ENCODE measurements at regions not wholly inside any gene's neighbourhood (a gene's known extent, or its start where the extent isn't known, plus 50 kb on each side); places are given as distances from the start of the nearest gene placed in this dataset.

DNA sequence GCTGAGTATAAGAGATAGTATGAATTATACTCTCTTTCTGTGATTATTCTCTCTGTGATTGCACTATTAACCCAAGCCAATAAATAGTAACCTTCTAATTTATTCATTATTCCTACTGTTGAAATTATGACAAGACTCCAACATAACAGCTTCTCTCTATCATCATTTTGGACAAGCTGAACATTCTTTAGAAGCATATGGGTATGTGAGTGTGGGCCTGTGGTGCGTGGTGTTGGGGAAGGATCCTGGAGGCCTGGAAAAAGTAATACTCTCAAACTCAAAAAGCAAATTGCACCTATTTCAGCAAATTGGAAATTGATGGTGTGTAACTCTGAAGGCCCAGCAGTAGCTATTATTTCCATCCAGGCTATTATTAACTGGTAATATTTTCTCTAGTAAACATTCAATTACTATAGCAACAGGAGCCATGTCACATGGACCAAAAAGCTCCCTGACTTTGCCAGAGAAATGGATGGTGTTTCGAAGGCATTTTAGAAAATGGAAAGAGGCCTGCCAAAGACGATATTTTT is 502.8 kb downstream of the LTN1 start:
- no peak overlapping the region for H2BK15ac ChIP-seq (ENCODE audit: low read depth, poor library complexity, severe bottlenecking)
- H3K9ac ChIP-seq (ENCODE audit: low read length) = no peak overlapping the region
- H3K4me1 ChIP-seq (ENCODE audit: control insufficient read depth, insufficient read depth, low read depth, low read length) = no peaks in the 10 kb centered on the region
- H2AK5ac ChIP-seq (ENCODE audit: low read length, severe bottlenecking) = no peak overlapping the region
- H2BK12ac ChIP-seq (ENCODE audit: low read length in 2 of 2) = no peak overlapping the region
- no peak overlapping the region for H4K8ac ChIP-seq (ENCODE audit: low read length)
- H3K9me3 ChIP-seq (ENCODE audit: control insufficient read depth, low read length) = no peaks in the 10 kb centered on the region
- no peak overlapping the region for H3K27ac ChIP-seq (ENCODE audit: low read length, poor library complexity, severe bottlenecking)
- H3K4me3 ChIP-seq (ENCODE audit: insufficient read depth in 1 of 2, low read depth in 1 of 2, low read length in 2 of 2) = no peak overlapping the region
- H3K4ac ChIP-seq (ENCODE audit: low read depth in 1 of 2, low read length in 2 of 2) = no peak overlapping the region
- H2AFZ ChIP-seq (ENCODE audit: low read depth, low read length) = no peak overlapping the region
- no peak overlapping the region for H3K18ac ChIP-seq (ENCODE audit: low read depth in 1 of 2, low read length in 2 of 2)
- no peak overlapping the region for H3K14ac ChIP-seq (ENCODE audit: low read length in 2 of 2)
- no peak overlapping the region for H2BK120ac ChIP-seq (ENCODE audit: low read depth, low read length)
- H3K79me1 ChIP-seq (replicated peaks; ENCODE audit: low read length, poor library complexity, severe bottlenecking) = no peaks in the 10 kb centered on the region
- no peak overlapping the region for H2BK5ac ChIP-seq (ENCODE audit: low read depth, low read length, poor library complexity, severe bottlenecking)
- no peak for DNase-seq
- no peaks in the 10 kb centered on the region for H3K36me3 ChIP-seq (ENCODE audit: control insufficient read depth in 1 of 2, insufficient read depth in 2 of 2, low read depth in 1 of 2, low read length in 2 of 2)
- H4K91ac ChIP-seq (ENCODE audit: low read length) = no peak overlapping the region
- no peak overlapping the region for H3K23ac ChIP-seq (ENCODE audit: low read length in 2 of 2)
- no CpG with 5 or more reads among the region's 3 CpGs for WGBS
- no peak overlapping the region for H3K4me2 ChIP-seq (ENCODE audit: low read length, poor library complexity, severe bottlenecking)
- H3K27me3 ChIP-seq (ENCODE audit: control insufficient read depth in 1 of 2, insufficient read depth in 1 of 2, low read length in 2 of 2) = no peaks in the 10 kb centered on the region

DNA sequence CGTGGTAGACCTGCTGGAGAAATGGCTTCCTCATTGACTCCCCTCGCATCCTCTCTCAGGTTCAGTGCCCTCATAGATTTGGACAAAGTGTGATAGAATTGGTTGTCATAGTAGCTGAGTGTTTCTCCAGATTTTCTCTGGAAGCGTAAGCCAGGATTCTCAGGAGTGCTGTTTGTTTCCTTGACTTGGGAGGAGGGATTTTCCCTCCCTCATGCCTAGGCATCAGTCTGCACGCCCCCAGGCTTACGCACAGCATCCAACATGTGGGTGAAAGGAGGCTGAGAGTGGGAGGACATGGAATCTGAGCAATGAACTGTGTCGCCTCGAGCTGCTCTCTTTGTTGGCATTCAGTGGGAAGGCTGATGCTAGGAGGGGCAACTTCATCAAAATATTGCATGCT is 503.5 kb downstream of the LTN1 start:
- H3K18ac ChIP-seq (ENCODE audit: low read depth in 1 of 2, low read length in 2 of 2) = no peak overlapping the region
- no peak for DNase-seq
- no peak overlapping the region for H3K4me2 ChIP-seq (ENCODE audit: low read length, poor library complexity, severe bottlenecking)
- H3K23ac ChIP-seq (ENCODE audit: low read length in 2 of 2) = no peak overlapping the region
- peak overlapping the region; percentile 25 for H4K91ac ChIP-seq (ENCODE audit: low read length)
- WGBS = 75% methylated on average over 6 of the region's 7 CpGs
- no peak overlapping the region for H2BK5ac ChIP-seq (ENCODE audit: low read depth, low read length, poor library complexity, severe bottlenecking)
- no peak overlapping the region for H2AK5ac ChIP-seq (ENCODE audit: low read length, severe bottlenecking)
- no peaks in the 10 kb centered on the region for H3K79me1 ChIP-seq (replicated peaks; ENCODE audit: low read length, poor library complexity, severe bottlenecking)
- no peak overlapping the region for H3K4ac ChIP-seq (ENCODE audit: low read depth in 1 of 2, low read length in 2 of 2)
- no peak overlapping the region for H3K27ac ChIP-seq (ENCODE audit: low read length, poor library complexity, severe bottlenecking)
- no peak overlapping the region for H2BK12ac ChIP-seq (ENCODE audit: low read length in 2 of 2)
- H2BK15ac ChIP-seq (ENCODE audit: low read depth, poor library complexity, severe bottlenecking) = no peak overlapping the region
- H3K9ac ChIP-seq (ENCODE audit: low read length) = no peak overlapping the region
- H3K4me3 ChIP-seq (ENCODE audit: insufficient read depth in 1 of 2, low read depth in 1 of 2, low read length in 2 of 2) = no peak overlapping the region
- no peak overlapping the region for H2BK120ac ChIP-seq (ENCODE audit: low read depth, low read length)
- H3K36me3 ChIP-seq (ENCODE audit: control insufficient read depth in 1 of 2, insufficient read depth in 2 of 2, low read depth in 1 of 2, low read length in 2 of 2) = no peaks in the 10 kb centered on the region
- H2AFZ ChIP-seq (ENCODE audit: low read depth, low read length) = no peak overlapping the region
- no peaks in the 10 kb centered on the region for H3K4me1 ChIP-seq (ENCODE audit: control insufficient read depth, insufficient read depth, low read depth, low read length)
- H3K14ac ChIP-seq (ENCODE audit: low read length in 2 of 2) = peak overlapping the region in 1 of 2 experiments; percentile 18
- H3K27me3 ChIP-seq (ENCODE audit: control insufficient read depth in 1 of 2, insufficient read depth in 1 of 2, low read length in 2 of 2) = no peaks in the 10 kb centered on the region
- H3K9me3 ChIP-seq (ENCODE audit: control insufficient read depth, low read length) = no peaks in the 10 kb centered on the region
- H4K8ac ChIP-seq (ENCODE audit: low read length) = no peak overlapping the region

DNA sequence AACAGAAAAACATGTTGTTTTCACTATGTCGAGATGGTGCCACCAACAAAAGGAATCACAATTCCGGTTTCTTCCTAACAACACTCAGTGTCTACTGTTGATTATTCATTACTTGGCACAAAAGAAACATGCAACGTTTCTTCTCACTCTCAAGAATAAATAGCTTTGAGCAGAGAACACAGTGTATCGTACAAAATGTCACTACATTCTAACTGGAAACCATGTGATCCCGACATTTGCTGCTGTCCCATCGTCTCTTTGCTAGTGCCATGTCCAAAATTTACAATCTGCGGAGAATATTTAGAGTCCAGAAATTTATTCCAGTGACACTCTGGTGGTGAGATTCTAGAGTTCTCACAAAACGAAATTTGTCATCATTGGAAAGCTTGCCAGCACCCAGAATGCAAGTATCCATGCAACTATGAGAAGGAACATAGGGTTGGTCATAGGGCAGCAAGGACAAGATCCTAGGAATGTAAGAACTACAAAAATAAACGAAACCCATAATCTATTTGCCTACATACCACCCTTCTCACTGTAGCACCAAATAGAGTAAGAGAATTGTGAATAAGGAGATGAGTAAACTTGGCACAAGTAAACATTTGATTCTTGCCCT is 505.1 kb downstream of the LTN1 start:
- no peak overlapping the region for H3K4ac ChIP-seq (ENCODE audit: low read depth in 1 of 2, low read length in 2 of 2)
- H4K91ac ChIP-seq (ENCODE audit: low read length) = no peak overlapping the region
- H3K23ac ChIP-seq (ENCODE audit: low read length in 2 of 2) = no peak overlapping the region
- no peaks in the 10 kb centered on the region for H3K79me1 ChIP-seq (replicated peaks; ENCODE audit: low read length, poor library complexity, severe bottlenecking)
- no peak overlapping the region for H2BK12ac ChIP-seq (ENCODE audit: low read length in 2 of 2)
- H2BK120ac ChIP-seq (ENCODE audit: low read depth, low read length) = no peak overlapping the region
- no peak overlapping the region for H3K4me2 ChIP-seq (ENCODE audit: low read length, poor library complexity, severe bottlenecking)
- no peak for DNase-seq
- H2BK15ac ChIP-seq (ENCODE audit: low read depth, poor library complexity, severe bottlenecking) = no peak overlapping the region
- WGBS = 90% methylated on average over 8 of the region's 9 CpGs
- H4K8ac ChIP-seq (ENCODE audit: low read length) = no peak overlapping the region
- no peaks in the 10 kb centered on the region for H3K9me3 ChIP-seq (ENCODE audit: control insufficient read depth, low read length)
- H2BK5ac ChIP-seq (ENCODE audit: low read depth, low read length, poor library complexity, severe bottlenecking) = no peak overlapping the region
- H3K27me3 ChIP-seq (ENCODE audit: control insufficient read depth in 1 of 2, insufficient read depth in 1 of 2, low read length in 2 of 2) = no peaks in the 10 kb centered on the region
- no peak overlapping the region for H3K9ac ChIP-seq (ENCODE audit: low read length)
- H3K14ac ChIP-seq (ENCODE audit: low read length in 2 of 2) = no peak overlapping the region
- H2AK5ac ChIP-seq (ENCODE audit: low read length, severe bottlenecking) = no peak overlapping the region
- no peak overlapping the region for H3K18ac ChIP-seq (ENCODE audit: low read depth in 1 of 2, low read length in 2 of 2)
- H3K4me1 ChIP-seq (ENCODE audit: control insufficient read depth, insufficient read depth, low read depth, low read length) = no peaks in the 10 kb centered on the region
- H3K36me3 ChIP-seq (ENCODE audit: control insufficient read depth in 1 of 2, insufficient read depth in 2 of 2, low read depth in 1 of 2, low read length in 2 of 2) = no peaks in the 10 kb centered on the region
- H3K4me3 ChIP-seq (ENCODE audit: insufficient read depth in 1 of 2, low read depth in 1 of 2, low read length in 2 of 2) = no peak overlapping the region
- no peak overlapping the region for H2AFZ ChIP-seq (ENCODE audit: low read depth, low read length)
- H3K27ac ChIP-seq (ENCODE audit: low read length, poor library complexity, severe bottlenecking) = no peak overlapping the region

DNA sequence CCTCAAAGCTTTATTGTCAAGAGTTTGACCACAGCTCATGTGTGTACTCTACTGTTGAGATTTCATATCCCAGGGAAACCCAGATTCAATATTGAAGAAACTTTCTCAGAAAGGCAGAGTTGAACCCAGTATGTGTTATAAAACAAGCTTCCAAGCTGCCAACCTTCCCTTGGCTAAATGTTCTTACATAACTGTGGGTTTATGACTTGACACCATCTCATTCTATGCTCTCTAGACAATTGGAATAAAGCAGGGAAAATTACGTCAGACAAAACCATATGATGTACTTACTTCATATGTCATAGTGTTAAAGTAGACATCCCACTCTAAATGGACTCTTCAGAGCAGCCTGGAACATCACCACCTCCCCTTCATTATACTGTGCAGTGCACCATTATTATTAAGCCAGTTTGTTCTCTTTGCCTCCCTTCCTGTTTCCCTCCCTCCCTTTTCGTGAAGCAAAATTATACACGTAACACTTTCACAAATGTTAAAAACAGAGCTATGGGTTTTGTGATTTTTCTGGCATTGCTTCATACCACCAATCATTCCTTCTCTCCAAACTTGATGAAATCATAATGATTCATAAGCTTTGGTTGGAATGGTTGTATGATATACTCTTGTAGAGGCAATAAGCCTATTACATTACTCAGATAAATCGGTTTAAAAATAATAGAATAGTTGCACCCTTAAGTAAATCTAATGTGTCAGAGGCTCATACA is 507.2 kb downstream of the LTN1 start:
- Histone ChIP-seq H3K14ac (ENCODE audit: low read length in 2 of 2) (no peak overlapping the region), H2BK12ac (ENCODE audit: low read length in 2 of 2) (no peak overlapping the region), H4K8ac (ENCODE audit: low read length) (no peak overlapping the region), H3K4ac (ENCODE audit: low read depth in 1 of 2, low read length in 2 of 2) (no peak overlapping the region), H3K9me3 (ENCODE audit: control insufficient read depth, low read length) (no peaks in the 10 kb centered on the region), H4K91ac (ENCODE audit: low read length) (no peak overlapping the region), H2AK5ac (ENCODE audit: low read length, severe bottlenecking) (no peak overlapping the region), H3K27ac (ENCODE audit: low read length, poor library complexity, severe bottlenecking) (no peak overlapping the region), H3K4me2 (ENCODE audit: low read length, poor library complexity, severe bottlenecking) (no peak overlapping the region), H3K4me3 (ENCODE audit: insufficient read depth in 1 of 2, low read depth in 1 of 2, low read length in 2 of 2) (no peak overlapping the region), H2BK5ac (ENCODE audit: low read depth, low read length, poor library complexity, severe bottlenecking) (no peak overlapping the region), H3K79me1 (replicated peaks; ENCODE audit: low read length, poor library complexity, severe bottlenecking) (no peaks in the 10 kb centered on the region), H3K36me3 (ENCODE audit: control insufficient read depth in 1 of 2, insufficient read depth in 2 of 2, low read depth in 1 of 2, low read length in 2 of 2) (no peaks in the 10 kb centered on the region), H2BK120ac (ENCODE audit: low read depth, low read length) (no peak overlapping the region), H3K9ac (ENCODE audit: low read length) (peak overlapping the region; percentile 14), H3K18ac (ENCODE audit: low read depth in 1 of 2, low read length in 2 of 2) (no peak overlapping the region), H3K23ac (ENCODE audit: low read length in 2 of 2) (no peak overlapping the region), H2AFZ (ENCODE audit: low read depth, low read length) (no peak overlapping the region), H3K27me3 (ENCODE audit: control insufficient read depth in 1 of 2, insufficient read depth in 1 of 2, low read length in 2 of 2) (no peaks in the 10 kb centered on the region), H2BK15ac (ENCODE audit: low read depth, poor library complexity, severe bottlenecking) (no peak overlapping the region), H3K4me1 (ENCODE audit: control insufficient read depth, insufficient read depth, low read depth, low read length) (no peaks in the 10 kb centered on the region)
- DNase-seq = no peak
- WGBS = 92% methylated on average over 1 of the region's 4 CpGs
